H1 (cell line): ENCODE measurements at regions not wholly inside any gene's neighbourhood (a gene's known extent, or its start where the extent isn't known, plus 50 kb on each side); places are given as distances from the start of the nearest gene placed in this dataset.

ENCODE experiments used
- BCL11A ChIP-seq, 2 experiments: IDR thresholded peaks; one replicate each; pipeline ENCODE4 v1.6.1; 2011; ENCODE audit warnings: low read depth in 2 of 2, low read length in 2 of 2, mild to moderate bottlenecking in 2 of 2
- EGR1 ChIP-seq: IDR thresholded peaks from 2 replicates; pipeline ENCODE4 v1.6.1; 2011; ENCODE audit warnings: low read depth, low read length, borderline replicate concordance
- TAF7 ChIP-seq: optimal IDR thresholded peaks from 2 replicates; pipeline ENCODE3; 2011; ENCODE audit warnings: low read depth, mild to moderate bottlenecking, inconsistent platforms, low read length, moderate library complexity, borderline replicate concordance

GRCh38 chr13:50323440-50324065 lies 308.3 kb downstream of the KCNRG start (continued):
- TF ChIP-seq EGR1 = no peak
- no peak for TF ChIP-seq BCL11A (IDR thresholded peaks at IDR 0.05; ENCODE audit: low read depth in 2 of 2, low read length in 2 of 2)
- no peak for TF ChIP-seq TAF7
- TF ChIP-seq, all 59 proteins: peak for 0
